Lung microvascular endothelial cell (primary cell): ENCODE measurements at regions not wholly inside any gene's neighbourhood (a gene's known extent, or its start where the extent isn't known, plus 50 kb on each side); places are given as distances from the start of the nearest gene placed in this dataset.

Source experiments
- DNase-seq, 2 donors: peaks; one replicate each; pipeline versions ENCODE4 v3.0.0 to v3.0.0-alpha.2; 2010; ENCODE audit warnings: low read depth in 2 of 2

DNA sequence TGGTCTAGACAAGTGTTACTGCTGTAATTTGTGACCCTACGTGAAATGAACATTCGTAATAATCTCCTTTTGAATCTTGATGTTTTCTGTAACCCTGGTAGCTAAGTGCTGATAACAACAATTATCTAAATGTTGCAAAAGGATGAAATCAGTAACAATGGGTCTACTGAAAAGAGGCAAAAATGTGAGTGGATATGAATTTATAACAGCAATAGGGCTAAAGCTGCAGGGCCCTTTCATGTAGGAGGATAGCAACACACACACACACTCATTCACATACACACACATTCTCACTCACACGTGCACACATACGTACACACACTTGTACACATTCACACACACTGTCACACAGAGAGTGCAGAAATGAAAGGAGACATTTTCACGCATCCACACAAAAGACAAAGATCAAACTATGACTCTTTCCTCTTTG, 200.8 kb upstream of the NEBL start:
- DNase-seq, result no peak

- no peak for DNase-seq
These were observed 198.5 kb upstream of the NEBL start for GRCh38 chr10:21095494-21096055.

DNA sequence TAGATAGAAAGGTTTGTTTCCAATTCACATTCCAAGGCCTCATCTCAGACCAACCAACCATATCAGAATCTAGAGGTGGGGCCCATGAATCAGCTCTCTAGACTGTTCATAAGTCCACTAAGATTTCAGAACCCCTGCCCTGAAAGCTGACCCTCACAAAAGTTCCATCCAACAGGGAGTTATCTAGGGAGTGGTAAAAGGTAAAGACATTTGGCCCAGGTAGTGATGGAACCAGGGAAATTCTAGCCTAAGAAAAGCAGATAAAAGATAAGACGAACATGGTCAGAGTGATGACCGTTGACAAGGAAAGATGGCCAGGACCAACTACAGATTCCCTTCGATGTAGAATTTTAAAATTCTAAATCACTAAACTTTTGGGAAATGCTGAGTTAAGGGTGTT, 198.0 kb upstream of the NEBL start:
- no peak for DNase-seq

- DNase-seq, result no peak
These were observed 195.8 kb upstream of the NEBL start for GRCh38 chr10:21092683-21093524.

DNA sequence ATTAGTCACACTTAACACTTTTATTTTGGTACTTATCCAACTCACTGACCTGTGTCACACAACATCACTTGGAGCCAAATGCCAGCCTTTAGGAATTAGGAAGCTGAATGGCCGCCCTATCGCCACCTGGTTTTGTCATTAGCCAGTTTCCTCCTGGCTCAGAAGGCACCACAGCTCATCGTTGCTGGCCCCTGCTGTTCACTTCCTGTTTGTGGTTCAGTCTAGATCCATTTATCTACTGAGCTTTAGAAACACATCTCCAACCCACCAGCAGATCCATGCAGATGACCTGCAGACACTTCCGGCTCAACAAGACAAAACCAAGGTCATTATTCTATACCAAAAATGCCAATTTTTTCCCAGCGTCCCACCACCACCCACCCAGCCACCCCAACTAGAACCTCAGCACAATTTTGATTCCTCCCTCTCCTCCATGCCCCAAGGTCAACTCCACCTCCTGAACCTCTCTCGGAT, 193.5 kb upstream of the NEBL start:
- no peak for DNase-seq

GRCh38 chr10:21087476-21087875, 190.4 kb upstream of the NEBL start:
- no peak for DNase-seq

- DNase-seq, result no peak
These were observed 187.6 kb upstream of the NEBL start for GRCh38 chr10:21084700-21085099.

- DNase-seq, result no peak
These were observed 186.8 kb upstream of the NEBL start for GRCh38 chr10:21083861-21084260.

GRCh38 chr10:21082206-21082605, 185.1 kb upstream of the NEBL start:
- no peak for DNase-seq

- no peak for DNase-seq
These were observed 183.2 kb upstream of the NEBL start for GRCh38 chr10:21080261-21080660.

DNA sequence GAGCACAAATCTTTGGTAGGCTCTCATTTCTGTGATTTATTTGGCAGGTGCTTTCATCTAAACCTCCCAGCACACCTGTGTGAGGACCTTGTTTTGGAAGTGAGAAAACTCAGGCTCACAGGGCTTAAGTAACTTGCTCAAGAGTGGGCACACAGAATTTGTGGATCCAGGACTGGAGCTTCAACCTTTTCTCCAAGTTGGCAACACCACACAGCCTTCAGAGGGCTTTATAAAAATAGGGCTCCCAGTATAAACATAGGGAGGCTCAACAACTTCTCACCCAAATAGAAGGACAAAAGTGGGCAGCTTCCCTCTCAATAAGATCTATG, 182.2 kb upstream of the NEBL start:
- DNase-seq, result no peak

DNA sequence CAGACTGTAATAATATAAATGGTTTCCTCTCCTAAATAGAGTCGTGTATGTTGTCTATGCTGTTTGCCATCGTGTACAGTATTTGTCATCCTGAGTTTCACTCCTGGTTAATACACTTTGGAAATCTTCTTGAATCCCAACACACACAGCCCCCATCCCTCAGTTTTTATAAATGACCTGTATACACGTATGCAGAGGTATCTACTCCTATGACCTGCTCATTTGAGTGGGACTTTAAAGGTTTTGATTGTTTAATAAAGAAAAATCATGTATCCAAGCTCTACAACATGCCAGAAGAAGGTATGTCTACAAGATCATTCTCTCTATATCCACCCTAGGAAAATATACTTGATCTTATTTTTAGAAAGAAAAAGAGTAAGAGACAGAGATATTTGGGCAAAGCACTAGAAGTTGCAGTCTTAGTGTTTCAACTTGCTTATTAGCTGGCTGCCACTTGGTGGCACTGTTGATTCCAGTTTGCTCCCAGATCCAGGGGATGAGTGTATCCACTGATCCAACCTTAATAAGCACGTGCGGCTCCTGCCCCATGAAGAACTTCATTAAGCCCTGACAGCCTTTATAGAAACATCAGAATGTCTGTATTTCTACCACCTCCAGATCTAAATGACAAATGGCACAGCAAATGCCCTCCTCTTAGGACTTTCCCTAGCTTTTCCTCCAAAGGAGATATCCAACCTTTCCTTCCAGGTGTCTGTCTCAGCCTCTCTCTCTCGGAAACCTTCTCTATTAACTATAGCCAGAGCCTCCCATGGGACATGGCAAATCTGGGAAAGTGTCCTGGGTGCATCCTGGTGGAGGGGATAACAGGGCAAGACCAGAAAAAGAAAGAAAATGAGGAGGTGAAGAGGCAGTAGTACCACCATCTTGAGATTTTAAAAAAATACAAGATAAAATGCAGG, 181.6 kb upstream of the NEBL start:
- peak; percentile 79 to 84 for DNase-seq

DNA sequence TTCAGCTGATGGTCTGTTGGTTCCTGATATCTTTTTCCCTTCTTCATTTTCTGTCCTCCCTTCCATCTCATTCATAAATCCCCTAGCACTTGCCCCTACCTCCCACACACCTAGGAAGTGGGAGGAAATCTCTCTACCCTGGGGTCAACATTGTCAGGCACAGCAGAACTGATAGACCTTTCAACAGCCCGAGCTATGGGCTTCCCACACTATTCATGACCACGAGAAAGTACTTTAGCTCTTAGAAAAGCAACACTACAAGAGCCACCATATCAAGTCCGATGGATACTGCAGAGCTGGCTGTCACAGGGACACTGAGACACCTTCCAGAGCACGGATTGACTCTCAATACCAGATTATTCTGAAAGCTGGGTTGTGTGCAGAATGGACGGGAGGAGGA, 180.6 kb upstream of the NEBL start:
- no peak for DNase-seq

DNA sequence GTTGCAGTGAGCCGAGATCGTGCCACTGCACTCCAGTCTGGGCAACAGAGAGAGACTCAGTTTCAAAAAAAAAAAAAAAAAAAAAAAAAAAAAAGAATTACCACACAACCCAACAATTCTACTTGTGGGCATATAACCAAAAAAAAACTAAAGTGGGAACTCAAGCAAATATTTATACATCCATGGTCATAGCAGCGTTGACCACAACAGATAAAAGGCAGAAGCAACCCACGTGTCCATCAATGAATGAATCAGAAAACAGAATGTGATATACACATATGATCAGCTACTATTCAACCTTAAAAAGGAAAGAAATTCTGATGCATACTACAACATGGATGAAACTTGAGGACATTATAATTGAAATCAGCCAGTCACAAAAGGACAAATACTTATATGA, 179.3 kb upstream of the NEBL start:
- no peak for DNase-seq

DNA sequence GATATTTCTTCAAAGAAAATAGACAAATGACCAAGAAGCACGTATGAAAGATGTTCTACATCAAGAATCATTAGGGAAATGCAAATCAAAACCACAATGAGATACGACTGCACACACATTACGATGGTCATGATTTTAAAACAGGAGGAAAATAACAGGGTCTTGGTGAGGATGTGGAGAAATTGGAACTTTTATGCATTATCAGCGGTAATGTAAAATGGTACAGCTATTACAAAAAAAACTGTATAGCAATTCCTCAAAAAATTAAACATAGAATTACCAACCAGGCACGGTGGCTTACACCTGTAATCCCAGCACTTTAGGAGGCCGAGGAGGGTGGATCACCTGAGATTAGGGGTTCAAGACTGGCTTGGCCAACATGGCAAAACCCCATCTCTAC, 178.8 kb upstream of the NEBL start:
- DNase-seq, result no peak

DNA sequence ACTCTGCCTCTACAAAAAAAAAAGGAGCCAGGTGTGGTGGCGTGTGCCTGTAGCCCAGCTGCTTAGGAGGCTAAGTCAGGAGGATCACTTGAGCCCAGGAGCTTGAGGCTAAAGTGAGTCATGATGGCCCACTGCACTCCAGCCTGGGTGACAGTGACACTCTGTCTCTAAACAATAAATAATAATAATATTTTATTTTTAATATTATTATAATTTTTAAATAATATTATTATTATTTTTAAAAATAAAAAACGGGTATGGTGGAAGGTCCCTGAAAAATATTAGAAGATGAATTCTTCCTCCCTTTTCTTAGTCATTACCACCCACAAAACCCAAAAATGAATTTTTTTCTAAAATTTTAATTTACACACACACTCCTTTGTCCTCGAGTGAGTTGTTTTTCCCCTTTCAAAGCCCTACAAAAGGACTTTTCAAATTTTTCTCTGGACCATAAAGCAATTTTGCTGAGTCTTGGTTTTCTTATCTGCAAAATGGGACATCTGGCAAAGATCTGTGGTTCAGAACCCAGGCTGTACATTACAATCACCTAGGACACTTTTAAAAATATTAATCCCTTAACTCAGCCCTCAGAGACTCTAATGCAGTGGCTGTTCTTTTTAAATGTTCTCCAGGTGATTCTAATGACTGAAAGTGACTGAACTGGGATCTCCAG, 174.0 kb upstream of the NEBL start:
- no peak for DNase-seq

GRCh38 chr10:21069929-21070700, 173.0 kb upstream of the NEBL start:
- DNase-seq, result peak; percentile 6 to 34

GRCh38 chr10:21069278-21069677, 172.2 kb upstream of the NEBL start:
- no peak for DNase-seq

- DNase-seq, result no peak
These were observed 171.0 kb upstream of the NEBL start for GRCh38 chr10:21068026-21068656.

- DNase-seq, result no peak
These were observed 168.6 kb upstream of the NEBL start for GRCh38 chr10:21065621-21066248.
